H1 (cell line): ENCODE measurements at regions not wholly inside any gene's neighbourhood (a gene's known extent, or its start where the extent isn't known, plus 50 kb on each side); places are given as distances from the start of the nearest gene placed in this dataset.
A peak's percentile ranks its signal among the peaks of the same experiment; 100 is the strongest.

Experiments
- CTCF ChIA-PET: fragments of 300-600 bp; sonication (Branson Sonifier 250); formaldehyde crosslinking; loops from one replicate; lab custom pipeline; 2021; ENCODE audit not compliant: partially characterized antibody; lab: Charles Lee
- POLR2A ChIA-PET: fragments of 300-600 bp; sonication (Branson Sonifier 250); formaldehyde crosslinking; loops from one replicate; lab custom pipeline; 2021; ENCODE audit warnings: inconsistent platforms; ENCODE audit not compliant: partially characterized antibody; lab: Charles Lee
- DNase-seq, 2 experiments: peaks; one replicate each; pipeline versions ENCODE4 v3.0.0 to v3.0.0-alpha.2; 2010 to 2022; ENCODE audit warnings: low spot score in 2 of 2, low read depth in 1 of 2, mixed read lengths in 1 of 2
- FAIRE-seq: peaks from 2 replicates; lab custom pipeline; 2011; peaks lifted over from hg19 to GRCh38; lab: Jason Lieb, UNC
- H2AFZ ChIP-seq: 2 replicates; pipeline ENCODE4 v1.8.1; 2012; ENCODE audit warnings: low read length, inconsistent platforms
- H2AK5ac ChIP-seq: 2 replicates; pipeline ENCODE4 v1.6.1; 2013; ENCODE audit warnings: low read depth, low read length
- H2BK120ac ChIP-seq: replicated peaks from 2 replicates; pipeline ENCODE3; 2013; ENCODE audit warnings: low read depth, low read length, inconsistent platforms
- H2BK12ac ChIP-seq: 2 replicates; pipeline ENCODE4 v1.6.1; 2013; ENCODE audit warnings: low read depth, low read length
- H2BK15ac ChIP-seq: 2 replicates; pipeline ENCODE4 v1.6.1; 2013; ENCODE audit warnings: low read length
- H2BK20ac ChIP-seq: 2 replicates; pipeline ENCODE4 v1.6.1; 2013; ENCODE audit warnings: low read length
- H2BK5ac ChIP-seq: 2 replicates; pipeline ENCODE4 v1.6.1; 2013; ENCODE audit warnings: low read depth, low read length
- H3K14ac ChIP-seq: 2 replicates; pipeline ENCODE4 v1.6.1; 2013; ENCODE audit warnings: inconsistent platforms; ENCODE audit not compliant: insufficient read length
- H3K18ac ChIP-seq: 2 replicates; pipeline ENCODE4 v1.6.1; 2013; ENCODE audit warnings: low read length; ENCODE audit errors: extremely low read depth
- H3K23ac ChIP-seq: 2 replicates; pipeline ENCODE4 v1.6.1; 2013; ENCODE audit warnings: inconsistent platforms; ENCODE audit not compliant: insufficient read length
- H3K23me2 ChIP-seq: 2 replicates; pipeline ENCODE4 v1.6.1; 2013; ENCODE audit warnings: low read depth, low read length
- H3K27ac ChIP-seq: 2 replicates; pipeline ENCODE4 v1.6.1; 2011; ENCODE audit warnings: low read depth, low read length, inconsistent platforms
- H3K27me3 ChIP-seq, 4 experiments: replicated peaks in 1 of 4; 1 replicate in 1 of 4; 2 replicates in 3 of 4; pipeline versions ENCODE4 v1.6.1 to v1.8.1; 2011 to 2013; ENCODE audit warnings: low read length in 3 of 4, mild to moderate bottlenecking in 3 of 4, inconsistent platforms in 2 of 4, mixed read lengths in 2 of 4, moderate library complexity in 1 of 4; ENCODE audit not compliant: control insufficient read depth in 3 of 4, insufficient read depth in 3 of 4; ENCODE audit errors: extremely low read depth in 1 of 4
- H3K36me3 ChIP-seq, 4 experiments: 2 replicates each; pipeline versions ENCODE4 v1.6.1 to v1.8.1; 2011 to 2013; ENCODE audit warnings: mild to moderate bottlenecking in 4 of 4, low read length in 3 of 4, moderate library complexity in 2 of 4, control low read depth in 1 of 4, inconsistent platforms in 1 of 4; ENCODE audit not compliant: insufficient read depth in 4 of 4, control insufficient read depth in 2 of 4
- H3K4ac ChIP-seq: replicated peaks from 2 replicates; pipeline ENCODE3; 2013; ENCODE audit warnings: low read length, low read depth, mixed read lengths, inconsistent platforms; ENCODE audit not compliant: insufficient read length
- H3K4me1 ChIP-seq, 4 experiments: replicated peaks in 1 of 4; 1 replicate in 1 of 4; 2 replicates in 3 of 4; pipeline versions ENCODE4 v1.6.1 to v1.8.1; 2011 to 2013; ENCODE audit warnings: low read length in 3 of 4, inconsistent platforms in 2 of 4, mixed read lengths in 1 of 4; ENCODE audit not compliant: insufficient read depth in 4 of 4, control insufficient read depth in 3 of 4
- H3K4me2 ChIP-seq, 2 experiments: 2 replicates each; pipeline versions ENCODE4 v1.6.1 to v1.8.1; 2011 to 2013; ENCODE audit warnings: low read depth in 2 of 2, low read length in 2 of 2, control low read depth in 1 of 2, inconsistent platforms in 1 of 2, mild to moderate bottlenecking in 1 of 2; ENCODE audit not compliant: insufficient read depth in 1 of 2
- H3K4me3 ChIP-seq, 4 experiments: fragments of 200-600, 300-600 bp in 1 of 4; sonication (generic), shearing (Covaris generic), sonication (Bioruptor Twin) in 1 of 4; 2 replicates each; pipeline versions ENCODE4 v1.5.1 to v1.8.1; 2011 to 2016; ENCODE audit warnings: low read length in 4 of 4, low read depth in 3 of 4, control low read depth in 2 of 4, inconsistent platforms in 2 of 4, mild to moderate bottlenecking in 2 of 4, mixed read lengths in 1 of 4, moderate library complexity in 1 of 4; ENCODE audit not compliant: insufficient read depth in 2 of 4; ENCODE audit errors: extremely low read depth in 1 of 4
- H3K56ac ChIP-seq: replicated peaks from 2 replicates; pipeline ENCODE3; 2013; ENCODE audit warnings: low read depth, mild to moderate bottlenecking, mixed read lengths, low read length, inconsistent platforms; ENCODE audit not compliant: insufficient read length
- H3K79me1 ChIP-seq: 2 replicates; pipeline ENCODE4 v1.6.1; 2013; ENCODE audit warnings: low read depth, low read length, control low read depth
- H3K79me2 ChIP-seq, 2 experiments: 2 replicates each; pipeline versions ENCODE4 v1.6.1 to v1.8.1; 2012 to 2013; ENCODE audit warnings: low read length in 2 of 2, mild to moderate bottlenecking in 2 of 2, inconsistent platforms in 1 of 2; ENCODE audit not compliant: insufficient read depth in 2 of 2, control insufficient read depth in 1 of 2
- H3K9ac ChIP-seq, 4 experiments: replicated peaks in 1 of 4; 1 replicate in 1 of 4; 2 replicates in 3 of 4; pipeline versions ENCODE4 v1.6.1 to v1.8.1; 2011 to 2013; ENCODE audit warnings: low read depth in 3 of 4, low read length in 3 of 4, control low read depth in 2 of 4, mild to moderate bottlenecking in 2 of 4, moderate library complexity in 2 of 4, inconsistent platforms in 1 of 4; ENCODE audit errors: extremely low read depth in 1 of 4
- H3K9me3 ChIP-seq, 2 experiments: 2 replicates each; pipeline versions ENCODE4 v1.6.1 to v1.8.1; 2012 to 2013; ENCODE audit warnings: mild to moderate bottlenecking in 2 of 2, moderate library complexity in 2 of 2, control low read depth in 1 of 2, inconsistent platforms in 1 of 2, low read depth in 1 of 2, low read length in 1 of 2, mixed read lengths in 1 of 2; ENCODE audit not compliant: insufficient read depth in 2 of 2
- H4K20me1 ChIP-seq, 2 experiments: replicated peaks in 1 of 2; 2 replicates each; pipeline versions ENCODE3 to v1.8.1; 2011 to 2013; ENCODE audit warnings: inconsistent platforms in 2 of 2, low read length in 2 of 2, mild to moderate bottlenecking in 1 of 2; ENCODE audit not compliant: insufficient read depth in 2 of 2, control insufficient read depth in 1 of 2
- H4K5ac ChIP-seq: 2 replicates; pipeline ENCODE4 v1.6.1; 2013; ENCODE audit warnings: low read length, low read depth, mixed read lengths, inconsistent platforms; ENCODE audit not compliant: insufficient read length
- H4K8ac ChIP-seq: 2 replicates; pipeline ENCODE4 v1.8.0; 2013; ENCODE audit warnings: mild to moderate bottlenecking, moderate library complexity, low read length, inconsistent platforms; ENCODE audit not compliant: insufficient read depth; ENCODE audit errors: extremely low read depth
- H4K91ac ChIP-seq: replicated peaks from 2 replicates; pipeline ENCODE3; 2013; ENCODE audit warnings: low read length, mixed read lengths, inconsistent platforms; ENCODE audit not compliant: insufficient read length
- EGR1 ChIP-seq: IDR thresholded peaks from 2 replicates; pipeline ENCODE4 v1.6.1; 2011; ENCODE audit warnings: low read depth, low read length, borderline replicate concordance
- MAFK ChIP-seq: IDR thresholded peaks from 2 replicates; pipeline ENCODE4 v1.6.1; 2012; ENCODE audit warnings: low read depth, mild to moderate bottlenecking, improper control_type of control experiment, low read length

DNA sequence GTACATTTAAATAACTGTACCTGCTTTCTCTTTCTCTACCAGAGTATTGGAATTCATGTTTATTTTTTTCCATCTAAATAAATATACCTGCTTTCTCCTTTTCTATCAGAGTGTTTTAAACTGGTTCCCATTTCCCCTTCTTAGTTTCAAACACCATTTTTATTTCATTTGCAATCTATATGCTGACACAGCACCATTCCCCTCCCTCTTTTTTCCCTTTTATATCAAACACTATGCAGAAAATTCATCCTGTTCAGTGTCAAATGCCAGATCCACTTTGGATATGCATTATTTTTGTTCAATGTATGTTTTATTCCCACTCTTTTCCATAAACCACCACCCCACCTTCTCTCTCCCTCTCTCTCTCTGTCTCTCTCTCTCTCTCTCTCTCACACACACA lies 85.8 kb upstream of the ST6GALNAC5 start:
- POLR2A ChIA-PET, result no interaction called here

More for the DNA sequence above, 85.8 kb upstream of the ST6GALNAC5 start:
- Histone ChIP-seq H3K14ac (no peak overlapping the region), H4K5ac (no peak overlapping the region), H3K4me2 (no peak overlapping the region), H4K91ac (no peak overlapping the region), H4K20me1 (no peaks in the 10 kb centered on the region), H3K56ac (no peak overlapping the region), H3K79me1 (no peaks in the 10 kb centered on the region), H3K9me3 (peaks cover 0 to 5% of the 10 kb centered on the region in 2 experiments; a peak in 1 of 4 replicates), H3K27ac (no peak overlapping the region), H3K23ac (no peak overlapping the region), H2AFZ (peak overlapping the region; percentile 82; the same call in 1 of the 2 replicates), H2BK5ac (no peak overlapping the region), H4K8ac (no peak overlapping the region), H3K4ac (no peak overlapping the region), H3K4me3 (no peak overlapping the region), H3K79me2 (no peaks in the 10 kb centered on the region), H3K9ac (no peak overlapping the region; a peak in 1 of 7 replicates), H2BK15ac (no peak overlapping the region), H2BK12ac (no peak overlapping the region), H3K23me2 (no peaks in the 10 kb centered on the region; the same call in 1 of the 2 replicates), H3K36me3 (no peaks in the 10 kb centered on the region), H3K27me3 (peaks cover 0 to 1% (median 0%) of the 10 kb centered on the region in 4 experiments; a peak in 1 of 7 replicates), H3K4me1 (no peaks in the 10 kb centered on the region), H3K18ac (no peak overlapping the region), H2AK5ac (no peak overlapping the region), H2BK120ac (no peak overlapping the region), H2BK20ac (no peak overlapping the region)
- no peak for DNase-seq
- FAIRE-seq, result no peak
- peak; percentile 51; the same call in 1 of the 2 replicates for TF ChIP-seq MAFK
- no peak for TF ChIP-seq EGR1
- CTCF ChIA-PET, result no interaction called here
